Panc1 (cell line): ENCODE measurements at regions not wholly inside any gene's neighbourhood (a gene's known extent, or its start where the extent isn't known, plus 50 kb on each side); places are given as distances from the start of the nearest gene placed in this dataset.

Source experiments
- ATAC-seq: fragments of 200-7000 bp; cut with Tn5 transposase; 2 replicates; pipeline ENCODE4 v1.9.1; 2020; ENCODE audit warnings: mild to moderate bottlenecking, moderate library complexity
- BruUV-seq: library from RNA; stranded (reverse); fragments of 400-500 nt; replicated peaks from 2 replicates; lab custom pipeline; 2021; lab: Mats Ljungman, UMichigan
- CTCF ChIA-PET: fragments of 300-600 bp; sonication (Branson Sonifier 250); formaldehyde crosslinking; loops from one replicate; lab custom pipeline; 2022; ENCODE audit warnings: antibody characterized with exemption; lab: Charles Lee
- POLR2A ChIA-PET: fragments of 300-600 bp; sonication (Branson Sonifier 250); formaldehyde crosslinking; loops from one replicate; lab custom pipeline; 2022; ENCODE audit warnings: antibody characterized with exemption; lab: Charles Lee
- DNase-seq: peaks from one replicate; pipeline ENCODE4 v3.0.0-alpha.2; 2010; ENCODE audit warnings: low read depth, low spot score
- H3K27ac ChIP-seq: 2 replicates; pipeline ENCODE4 v1.5.1; 2011; ENCODE audit warnings: mild to moderate bottlenecking, low read length, inconsistent platforms
- H3K27me3 ChIP-seq: fragments of 200-500 bp; sonication (Bioruptor generic); 2 replicates; pipeline ENCODE4 v1.6.0; 2014; ENCODE audit warnings: low read length, inconsistent platforms; ENCODE audit not compliant: control insufficient read depth, insufficient read depth
- H3K36me3 ChIP-seq: fragments of 200-500 bp; sonication (Bioruptor generic); 2 replicates; pipeline ENCODE4 v1.5.1; 2014; ENCODE audit warnings: inconsistent platforms, mild to moderate bottlenecking, low read length, moderate library complexity; ENCODE audit not compliant: control insufficient read depth, insufficient read depth
- H3K4me1 ChIP-seq: 2 replicates; pipeline ENCODE4 v1.5.1; 2011; ENCODE audit warnings: inconsistent platforms, mild to moderate bottlenecking, low read length, moderate library complexity; ENCODE audit not compliant: control insufficient read depth, insufficient read depth
- H3K4me3 ChIP-seq, 2 experiments: 2 replicates each; pipeline ENCODE4 v1.5.1; 2011 to 2012; ENCODE audit warnings: low read depth in 2 of 2, low read length in 2 of 2, mild to moderate bottlenecking in 2 of 2, inconsistent platforms in 1 of 2, moderate library complexity in 1 of 2
- H3K9me3 ChIP-seq: fragments of 200-500 bp; sonication (Bioruptor generic); 2 replicates; pipeline ENCODE4 v1.5.1; 2014; ENCODE audit warnings: low read depth, mild to moderate bottlenecking, inconsistent platforms, low read length, moderate library complexity; ENCODE audit not compliant: control insufficient read depth, insufficient read depth
- POLR2AphosphoS5 ChIP-seq: IDR thresholded peaks from 2 replicates; pipeline ENCODE4 v1.6.1; 2012; ENCODE audit warnings: mild to moderate bottlenecking, low read depth, low read length, moderate library complexity
- REST ChIP-seq, 2 experiments: IDR thresholded peaks; 2 replicates each; pipeline ENCODE4 v1.6.1; 2011 to 2012; ENCODE audit warnings: low read depth in 2 of 2, control low read depth in 1 of 2, low read length in 1 of 2, mild to moderate bottlenecking in 1 of 2, moderate library complexity in 1 of 2; ENCODE audit not compliant: insufficient read depth in 1 of 2
- SIN3A ChIP-seq: IDR thresholded peaks from 2 replicates; pipeline ENCODE4 v1.6.1; 2012; ENCODE audit warnings: low read depth, mild to moderate bottlenecking, low read length, moderate library complexity, borderline replicate concordance; ENCODE audit not compliant: insufficient read depth
- TCF7L2 ChIP-seq: IDR thresholded peaks from 2 replicates; pipeline ENCODE4 v1.6.1; 2011; ENCODE audit warnings: mild to moderate bottlenecking, low read depth, low read length, inconsistent platforms
- in situ Hi-C: cut with HindIII; loops from 2 replicates; pipeline ENCODE4 v1.10.0; 2016; ENCODE audit warnings: low sequenced_read_pairs, low pct_unique_long_range_greater_than_20kb
- intact Hi-C: fragments of 100-400 bp; cut with micrococcal nuclease; formaldehyde crosslinking; loops from one replicate; pipeline ENCODE4 v1.10.0; 2022; ENCODE audit not compliant: unreplicated experiment
- TF ChIP-seq, protein P1 (sequence below): fragments of 450-650 bp; IDR thresholded peaks from 2 replicates; pipeline ENCODE4 v1.5.1; 2017; ENCODE audit warnings: mild to moderate bottlenecking

DNA sequence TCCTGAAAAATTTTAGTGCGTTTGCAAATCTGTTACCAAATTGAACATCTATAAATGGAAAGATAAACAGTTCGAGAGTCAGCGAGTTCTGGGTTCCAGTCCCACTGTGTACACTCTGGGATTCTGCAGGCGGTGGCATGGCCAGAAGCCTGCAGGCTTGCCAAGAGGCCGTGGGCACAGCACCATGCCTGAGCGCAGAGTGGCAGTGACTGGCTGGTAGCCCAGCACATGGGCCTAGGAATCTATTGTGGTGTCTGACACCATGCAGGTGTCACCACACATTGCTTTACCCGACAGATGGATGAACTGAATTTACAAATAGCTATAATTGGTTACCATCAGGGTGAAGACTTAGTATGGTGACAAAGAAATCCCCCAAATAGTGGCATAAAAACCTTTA is 71.7 kb upstream of the TLR3 start:
- Histone ChIP-seq H3K4me3 (no peak overlapping the region), H3K36me3 (no peaks in the 10 kb centered on the region), H3K27me3 (no peaks in the 10 kb centered on the region), H3K4me1 (no peaks in the 10 kb centered on the region), H3K9me3 (no peaks in the 10 kb centered on the region), H3K27ac (no peak overlapping the region)
- in situ Hi-C loops = no loop called here
- intact Hi-C loops = no loop called here
- TF ChIP-seq SIN3A (no peak), REST (IDR thresholded peaks at IDR 0.05; ENCODE audit: insufficient read depth in 1 of 2, low read depth in 2 of 2, low read length in 1 of 2) (no peak), TCF7L2 (no peak), POLR2AphosphoS5 (no peak)
- TF ChIP-seq, protein P1, sequence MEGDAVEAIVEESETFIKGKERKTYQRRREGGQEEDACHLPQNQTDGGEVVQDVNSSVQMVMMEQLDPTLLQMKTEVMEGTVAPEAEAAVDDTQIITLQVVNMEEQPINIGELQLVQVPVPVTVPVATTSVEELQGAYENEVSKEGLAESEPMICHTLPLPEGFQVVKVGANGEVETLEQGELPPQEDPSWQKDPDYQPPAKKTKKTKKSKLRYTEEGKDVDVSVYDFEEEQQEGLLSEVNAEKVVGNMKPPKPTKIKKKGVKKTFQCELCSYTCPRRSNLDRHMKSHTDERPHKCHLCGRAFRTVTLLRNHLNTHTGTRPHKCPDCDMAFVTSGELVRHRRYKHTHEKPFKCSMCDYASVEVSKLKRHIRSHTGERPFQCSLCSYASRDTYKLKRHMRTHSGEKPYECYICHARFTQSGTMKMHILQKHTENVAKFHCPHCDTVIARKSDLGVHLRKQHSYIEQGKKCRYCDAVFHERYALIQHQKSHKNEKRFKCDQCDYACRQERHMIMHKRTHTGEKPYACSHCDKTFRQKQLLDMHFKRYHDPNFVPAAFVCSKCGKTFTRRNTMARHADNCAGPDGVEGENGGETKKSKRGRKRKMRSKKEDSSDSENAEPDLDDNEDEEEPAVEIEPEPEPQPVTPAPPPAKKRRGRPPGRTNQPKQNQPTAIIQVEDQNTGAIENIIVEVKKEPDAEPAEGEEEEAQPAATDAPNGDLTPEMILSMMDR = no peak
- no TSS peak for BruUV-seq
- CTCF ChIA-PET = no interaction called here
- POLR2A ChIA-PET = no interaction called here
- no peak for DNase-seq
- ATAC-seq = no peak

GRCh38 chr4:185998791-185999190 is 70.2 kb upstream of the TLR3 start:
- no peaks in the 10 kb centered on the region for H3K27me3 ChIP-seq
- BruUV-seq = no TSS peak
- no peak for DNase-seq
- no peaks in the 10 kb centered on the region for H3K9me3 ChIP-seq
- H3K27ac ChIP-seq = no peak overlapping the region
- in situ Hi-C loops (no loop called here), intact Hi-C loops (no loop called here)
- ChIA-PET CTCF (no interaction called here), POLR2A (no interaction called here)
- no peaks in the 10 kb centered on the region for H3K36me3 ChIP-seq
- ATAC-seq = no peak
- TF ChIP-seq, protein P1 = no peak
- no peak for TF ChIP-seq POLR2AphosphoS5
- TF ChIP-seq TCF7L2 = no peak
- no peak overlapping the region for H3K4me3 ChIP-seq
- H3K4me1 ChIP-seq = no peaks in the 10 kb centered on the region

DNA sequence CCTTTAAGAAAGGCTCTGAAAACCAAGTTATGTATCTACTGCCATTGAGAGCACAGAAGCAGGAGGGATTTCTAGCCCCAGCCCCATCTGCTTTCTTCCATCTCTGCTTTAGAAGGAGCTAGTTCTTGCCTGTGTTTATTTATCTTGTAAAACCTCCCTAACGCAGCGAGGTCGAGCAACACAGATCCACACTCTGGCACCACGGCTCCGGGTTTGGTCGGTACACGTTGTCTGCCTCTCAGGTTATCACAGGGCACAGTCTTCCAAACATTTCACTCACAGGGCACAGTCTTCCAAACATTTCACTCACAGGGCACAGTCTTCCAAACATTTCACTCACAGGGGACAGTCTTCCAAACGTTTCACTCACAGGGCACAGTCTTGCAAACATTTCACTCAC is 69.7 kb upstream of the TLR3 start:
- Histone ChIP-seq H3K4me1 (no peaks in the 10 kb centered on the region), H3K27me3 (no peaks in the 10 kb centered on the region), H3K4me3 (no peak overlapping the region), H3K9me3 (no peaks in the 10 kb centered on the region), H3K27ac (no peak overlapping the region), H3K36me3 (no peaks in the 10 kb centered on the region)
- ATAC-seq = no peak
- no TSS peak for BruUV-seq
- intact Hi-C loops (no loop called here), in situ Hi-C loops (no loop called here)
- DNase-seq = no peak
- ChIA-PET POLR2A (no interaction called here), CTCF (no interaction called here)
- TF ChIP-seq SIN3A = no peak
- TF ChIP-seq REST (IDR thresholded peaks at IDR 0.05; ENCODE audit: insufficient read depth in 1 of 2, low read depth in 2 of 2, low read length in 1 of 2) = no peak
- TF ChIP-seq TCF7L2 = no peak
- no peak for TF ChIP-seq POLR2AphosphoS5
- TF ChIP-seq, protein P1 = no peak
